ENCODE measurements at regions not wholly inside any gene's neighbourhood (a gene's known extent, or its start where the extent isn't known, plus 50 kb on each side); places are given as distances from the start of the nearest gene placed in this dataset.

DNA sequence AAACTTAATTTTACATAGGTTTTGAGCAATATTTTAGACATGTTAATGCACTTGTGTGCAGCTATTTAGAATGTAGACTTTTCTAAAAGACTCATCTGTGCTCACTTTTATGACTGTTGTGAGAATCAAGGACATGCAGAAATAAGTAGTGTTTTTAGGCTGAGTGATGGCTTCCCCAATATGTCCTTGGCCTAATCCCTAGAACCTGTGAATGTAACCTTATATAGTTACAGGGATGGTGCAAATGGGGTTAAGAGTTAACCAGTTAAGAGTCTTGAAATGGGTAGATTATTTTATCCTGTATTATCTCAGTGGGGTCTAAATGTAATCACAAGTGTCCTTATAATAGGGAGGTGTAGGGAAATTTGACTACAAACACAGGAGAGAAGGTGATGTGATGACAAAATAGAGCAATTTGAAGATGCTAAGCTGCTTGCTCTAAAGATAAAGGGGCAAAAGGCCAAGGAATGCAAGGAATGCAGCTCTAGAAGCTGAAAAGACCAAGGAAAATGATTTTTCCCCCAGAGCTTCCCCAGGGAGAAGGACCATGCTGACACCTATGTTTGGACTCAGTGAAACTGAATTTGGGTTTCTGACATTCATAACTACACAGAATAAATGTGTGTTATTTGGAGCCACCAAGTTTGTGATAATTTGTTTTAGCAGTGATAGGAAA is 298.0 kb upstream of the PAPPA start:
- no peak for TF ChIP-seq CTCF (IDR thresholded peaks at IDR 0.05)
- no peak for TF ChIP-seq POLR2A (IDR thresholded peaks at IDR 0.05)
